ENCODE measurements at regions not wholly inside any gene's neighbourhood (a gene's known extent, or its start where the extent isn't known, plus 50 kb on each side); places are given as distances from the start of the nearest gene placed in this dataset.

DNA sequence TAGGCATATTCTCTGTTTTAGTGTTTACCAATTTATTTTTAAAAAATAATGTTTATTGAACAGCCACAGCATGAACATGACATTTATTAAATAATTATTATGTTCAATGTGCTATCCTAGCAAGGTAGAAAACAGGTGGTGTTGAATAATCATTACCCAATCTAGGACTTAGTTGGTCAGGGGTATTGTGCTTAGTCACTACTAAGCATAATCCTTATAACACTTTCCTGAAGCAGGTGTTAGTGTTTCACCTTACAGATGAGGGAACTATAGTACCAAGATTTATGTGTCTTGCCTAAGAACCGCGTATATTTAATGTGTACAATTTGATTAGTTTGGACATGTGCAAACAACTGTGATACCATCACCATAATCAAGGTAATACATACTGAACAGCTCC, 1387.2 kb upstream of the ACO1 start:
- Mint-ChIP-seq H3K4me1 (no peaks in the 10 kb centered on the region), H3K27ac (no peak overlapping the region), H3K27me3 (ENCODE audit: insufficient read depth) (no peaks in the 10 kb centered on the region), H3K9me3 (peaks cover 11% of the 10 kb centered on the region), H3K36me3 (ENCODE audit: low read depth) (no peaks in the 10 kb centered on the region), H3K4me3 (no peak overlapping the region)
- DNase-seq = no peak
- no peak overlapping the region for H3K4me3 ChIP-seq (ENCODE audit: low read length)
- WGBS, 2 experiments (ENCODE audit: insufficient coverage in 1 of 2, insufficient read length in 1 of 2) = 45% methylated on average over 2 of the region's 2 CpGs; no CpG with 5 or more reads in 1 of the 2 experiments
- no peaks in the 10 kb centered on the region for H3K9me3 ChIP-seq (ENCODE audit: control insufficient read depth, low read length)
- no peak for TF ChIP-seq CTCF (conservative IDR thresholded peaks at IDR 0.05)
- H3K36me3 ChIP-seq (ENCODE audit: control insufficient read depth, insufficient read depth, low read length) = no peaks in the 10 kb centered on the region
- H3K9ac ChIP-seq (ENCODE audit: extremely low read depth, low read length, poor library complexity, severe bottlenecking) = no peak overlapping the region
- no peaks in the 10 kb centered on the region for H3K4me1 ChIP-seq (ENCODE audit: control insufficient read depth, insufficient read depth, low read length)
- H3K27me3 ChIP-seq (ENCODE audit: control insufficient read depth, insufficient read depth, low read length, poor library complexity, severe bottlenecking) = no peaks in the 10 kb centered on the region
- H3K27ac ChIP-seq (ENCODE audit: low read depth, low read length) = no peak overlapping the region

GRCh38 chr9:31005086-31005665, 1379.3 kb upstream of the ACO1 start:
- no peaks in the 10 kb centered on the region for H3K27me3 Mint-ChIP-seq (ENCODE audit: insufficient read depth)
- H3K4me1 ChIP-seq (ENCODE audit: control insufficient read depth, insufficient read depth, low read length) = no peaks in the 10 kb centered on the region
- H3K36me3 Mint-ChIP-seq (ENCODE audit: low read depth) = no peaks in the 10 kb centered on the region
- H3K36me3 ChIP-seq (ENCODE audit: control insufficient read depth, insufficient read depth, low read length) = no peaks in the 10 kb centered on the region
- H3K27ac Mint-ChIP-seq = no peak overlapping the region
- peaks cover 26% of the 10 kb centered on the region for H3K9me3 Mint-ChIP-seq
- no peaks in the 10 kb centered on the region for H3K9me3 ChIP-seq (ENCODE audit: control insufficient read depth, low read length)
- 90 to 100% methylated on average over 1 to 4 of the region's 4 CpGs for WGBS, 2 experiments (ENCODE audit: insufficient coverage in 1 of 2, insufficient read length in 1 of 2)
- TF ChIP-seq CTCF (conservative IDR thresholded peaks at IDR 0.05) = no peak
- DNase-seq = no peak
- H3K27ac ChIP-seq (ENCODE audit: low read depth, low read length) = no peak overlapping the region
- no peak overlapping the region for H3K4me3 ChIP-seq (ENCODE audit: low read length)
- H3K9ac ChIP-seq (ENCODE audit: extremely low read depth, low read length, poor library complexity, severe bottlenecking) = no peak overlapping the region
- no peak overlapping the region for H3K4me3 Mint-ChIP-seq
- no peaks in the 10 kb centered on the region for H3K27me3 ChIP-seq (ENCODE audit: control insufficient read depth, insufficient read depth, low read length, poor library complexity, severe bottlenecking)
- H3K4me1 Mint-ChIP-seq = no peaks in the 10 kb centered on the region

DNA sequence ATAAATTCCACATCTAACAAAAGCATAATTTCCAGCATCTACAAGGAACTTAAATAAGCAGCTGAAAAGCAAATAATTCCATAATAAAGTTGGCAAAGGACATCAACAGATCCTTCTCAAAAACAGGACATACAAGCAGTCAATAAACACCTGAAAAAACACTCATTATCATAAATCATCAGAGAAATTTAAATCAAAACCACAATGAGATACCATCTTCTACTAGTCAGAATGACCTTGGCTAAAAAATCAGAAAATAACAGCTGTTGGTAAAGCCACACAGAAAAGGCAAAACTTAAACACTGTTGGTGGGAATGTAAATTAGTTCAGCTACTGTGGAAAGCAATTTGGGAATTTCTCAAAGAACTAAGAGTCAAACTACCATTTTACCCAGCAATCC, 1371.1 kb upstream of the ACO1 start:
- no peak overlapping the region for H3K4me3 Mint-ChIP-seq
- Histone ChIP-seq H3K4me1 (ENCODE audit: control insufficient read depth, insufficient read depth, low read length) (no peaks in the 10 kb centered on the region), H3K27me3 (ENCODE audit: control insufficient read depth, insufficient read depth, low read length, poor library complexity, severe bottlenecking) (no peaks in the 10 kb centered on the region), H3K27ac (ENCODE audit: low read depth, low read length) (no peak overlapping the region), H3K9ac (ENCODE audit: extremely low read depth, low read length, poor library complexity, severe bottlenecking) (no peak overlapping the region), H3K36me3 (ENCODE audit: control insufficient read depth, insufficient read depth, low read length) (no peaks in the 10 kb centered on the region), H3K9me3 (ENCODE audit: control insufficient read depth, low read length) (no peaks in the 10 kb centered on the region), H3K4me3 (ENCODE audit: low read length) (no peak overlapping the region)
- H3K27ac Mint-ChIP-seq = no peak overlapping the region
- H3K9me3 Mint-ChIP-seq = peaks cover 5% of the 10 kb centered on the region
- H3K27me3 Mint-ChIP-seq (ENCODE audit: insufficient read depth) = no peaks in the 10 kb centered on the region
- TF ChIP-seq CTCF (conservative IDR thresholded peaks at IDR 0.05) = no peak
- DNase-seq = no peak
- H3K4me1 Mint-ChIP-seq = no peaks in the 10 kb centered on the region
- H3K36me3 Mint-ChIP-seq (ENCODE audit: low read depth) = no peaks in the 10 kb centered on the region
